ENCODE measurements at regions not wholly inside any gene's neighbourhood (a gene's known extent, or its start where the extent isn't known, plus 50 kb on each side); places are given as distances from the start of the nearest gene placed in this dataset.
"Not testable (repeated sequence)": the region's sequence is repeated elsewhere in the genome, so short reads cannot be mapped to it uniquely, and the experiment has no call there.

GRCh38 chr6:169975286-169975685 lies 223.9 kb downstream of the ERMARD start:
- H3K27me3 ChIP-seq (ENCODE audit: control insufficient read depth in 3 of 3, insufficient read depth in 3 of 3, low read length in 3 of 3): no peaks in the 10 kb centered on the region
- 73 to 85% (median 84%) methylated on average over 14 of the region's 14 CpGs for WGBS, 3 donors
- H3K36me3 ChIP-seq (ENCODE audit: control insufficient read depth in 3 of 3, insufficient read depth in 2 of 3, low read depth in 1 of 3, low read length in 3 of 3): no peaks in the 10 kb centered on the region
- FAIRE-seq: no peak
- no peaks in the 10 kb centered on the region for H3K4me1 ChIP-seq (ENCODE audit: control insufficient read depth in 3 of 3, insufficient read depth in 2 of 3, low read depth in 1 of 3, low read length in 2 of 3)
- H3K4me3 ChIP-seq (ENCODE audit: low read depth in 1 of 3, low read length in 3 of 3): no peak overlapping the region
- no peaks in the 10 kb centered on the region for H3K9me3 ChIP-seq (ENCODE audit: control insufficient read depth in 2 of 2, insufficient read depth in 1 of 2, low read depth in 1 of 2, low read length in 1 of 2)
- DNase-seq: no peak
- no peak overlapping the region for H3K27ac ChIP-seq (ENCODE audit: low read depth in 1 of 3, low read length in 2 of 3)

GRCh38 chr6:169974663-169975062 lies 223.2 kb downstream of the ERMARD start:
- Histone ChIP-seq H3K4me3 (ENCODE audit: low read depth in 1 of 3, low read length in 3 of 3) (no peak overlapping the region), H3K9me3 (ENCODE audit: control insufficient read depth in 2 of 2, insufficient read depth in 1 of 2, low read depth in 1 of 2, low read length in 1 of 2) (no peaks in the 10 kb centered on the region), H3K36me3 (ENCODE audit: control insufficient read depth in 3 of 3, insufficient read depth in 2 of 3, low read depth in 1 of 3, low read length in 3 of 3) (no peaks in the 10 kb centered on the region), H3K4me1 (ENCODE audit: control insufficient read depth in 3 of 3, insufficient read depth in 2 of 3, low read depth in 1 of 3, low read length in 2 of 3) (no peaks in the 10 kb centered on the region), H3K27ac (ENCODE audit: low read depth in 1 of 3, low read length in 2 of 3) (no peak overlapping the region), H3K27me3 (ENCODE audit: control insufficient read depth in 3 of 3, insufficient read depth in 3 of 3, low read length in 3 of 3) (no peaks in the 10 kb centered on the region)
- WGBS, 3 donors: 78 to 82% (median 78%) methylated on average over 8 of the region's 8 CpGs
- FAIRE-seq: no peak
- DNase-seq: no peak

DNA sequence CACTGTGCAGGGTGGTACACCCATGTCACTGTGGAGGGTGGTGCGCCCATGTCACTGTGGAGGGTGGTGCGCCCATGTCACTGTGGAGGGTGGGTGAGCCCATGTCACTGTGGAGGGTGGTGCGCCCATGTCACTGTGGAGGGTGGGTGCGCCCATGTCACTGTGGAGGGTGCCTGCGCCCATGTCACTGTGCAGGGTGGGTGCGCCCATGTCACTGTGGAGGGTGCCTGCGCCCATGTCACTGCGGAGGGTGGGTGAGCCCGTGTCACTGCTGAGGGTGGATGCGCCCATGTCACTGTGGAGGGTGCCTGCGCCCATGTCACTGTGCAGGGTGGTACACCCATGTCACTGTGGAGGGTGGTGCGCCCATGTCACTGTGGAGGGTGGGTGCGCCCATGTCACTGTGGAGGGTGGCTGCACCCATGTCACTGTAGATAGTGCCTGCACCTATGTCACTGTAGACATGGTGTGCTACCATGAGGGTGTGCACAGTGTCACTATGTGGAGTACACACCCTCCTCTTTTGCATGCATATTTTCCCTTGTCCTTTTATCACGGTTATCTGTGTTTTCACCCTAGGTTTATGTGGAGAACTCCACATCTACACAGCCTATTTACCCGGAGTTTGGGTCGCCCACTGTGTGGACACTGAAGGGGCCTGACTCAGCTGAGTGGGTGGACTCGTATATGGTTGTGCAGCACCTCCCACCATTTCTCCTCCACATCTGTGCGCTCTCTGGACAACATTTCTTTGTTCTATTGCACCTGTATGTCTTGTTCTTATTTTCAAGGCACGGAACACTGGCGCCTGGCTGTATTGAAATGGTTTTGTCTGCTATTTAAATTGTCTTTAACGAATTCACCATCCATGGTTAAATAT lies 222.4 kb downstream of the ERMARD start:
- H3K4me1 ChIP-seq (ENCODE audit: control insufficient read depth in 3 of 3, insufficient read depth in 2 of 3, low read depth in 1 of 3, low read length in 2 of 3); H3K27ac ChIP-seq (ENCODE audit: low read depth in 1 of 3, low read length in 2 of 3); FAIRE-seq; H3K9me3 ChIP-seq (ENCODE audit: control insufficient read depth in 2 of 2, insufficient read depth in 1 of 2, low read depth in 1 of 2, low read length in 1 of 2); H3K4me3 ChIP-seq (ENCODE audit: low read depth in 1 of 3, low read length in 3 of 3); H3K27me3 ChIP-seq (ENCODE audit: control insufficient read depth in 3 of 3, insufficient read depth in 3 of 3, low read length in 3 of 3); H3K36me3 ChIP-seq (ENCODE audit: control insufficient read depth in 3 of 3, insufficient read depth in 2 of 3, low read depth in 1 of 3, low read length in 3 of 3); DNase-seq: not testable (repeated sequence)
- 76 to 83% (median 81%) methylated on average over 20 to 21 of the region's 21 CpGs for WGBS, 3 donors

DNA sequence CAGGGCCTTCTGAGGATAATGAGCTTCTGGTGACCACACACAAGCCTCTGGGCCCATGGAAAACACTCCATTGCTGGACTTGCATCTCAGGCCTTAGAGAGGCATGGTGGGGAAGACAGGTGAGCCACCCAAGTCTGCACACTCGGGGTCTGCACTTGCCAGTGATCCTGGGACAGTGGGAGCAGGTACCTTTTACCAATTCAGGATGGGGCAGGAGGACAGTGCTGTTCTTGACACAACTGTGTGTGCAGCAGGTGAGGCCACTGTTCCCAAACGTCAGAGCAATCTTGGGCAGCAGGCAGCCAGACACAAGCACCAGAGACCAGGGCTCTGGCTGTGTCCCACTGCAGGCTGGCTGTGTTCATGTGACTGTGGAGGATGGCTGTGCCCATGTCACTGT lies 221.3 kb downstream of the ERMARD start:
- FAIRE-seq (no peak), DNase-seq (no peak)
- Histone ChIP-seq H3K9me3 (ENCODE audit: control insufficient read depth in 2 of 2, insufficient read depth in 1 of 2, low read depth in 1 of 2, low read length in 1 of 2) (peaks cover 0 to 3% of the 10 kb centered on the region in 2 donors), H3K27me3 (ENCODE audit: control insufficient read depth in 3 of 3, insufficient read depth in 3 of 3, low read length in 3 of 3) (no peaks in the 10 kb centered on the region), H3K27ac (ENCODE audit: low read depth in 1 of 3, low read length in 2 of 3) (no peak overlapping the region), H3K36me3 (ENCODE audit: control insufficient read depth in 3 of 3, insufficient read depth in 2 of 3, low read depth in 1 of 3, low read length in 3 of 3) (no peaks in the 10 kb centered on the region), H3K4me1 (ENCODE audit: control insufficient read depth in 3 of 3, insufficient read depth in 2 of 3, low read depth in 1 of 3, low read length in 2 of 3) (no peaks in the 10 kb centered on the region), H3K4me3 (ENCODE audit: low read depth in 1 of 3, low read length in 3 of 3) (no peak overlapping the region)
- WGBS, 3 donors: 46 to 66% (median 60%) methylated on average over 2 of the region's 2 CpGs

- Histone ChIP-seq H3K4me3 (ENCODE audit: low read depth in 1 of 3, low read length in 3 of 3) (no peak overlapping the region), H3K27ac (ENCODE audit: low read depth in 1 of 3, low read length in 2 of 3) (no peak overlapping the region), H3K4me1 (ENCODE audit: control insufficient read depth in 3 of 3, insufficient read depth in 2 of 3, low read depth in 1 of 3, low read length in 2 of 3) (no peaks in the 10 kb centered on the region), H3K27me3 (ENCODE audit: control insufficient read depth in 3 of 3, insufficient read depth in 3 of 3, low read length in 3 of 3) (no peaks in the 10 kb centered on the region), H3K9me3 (ENCODE audit: control insufficient read depth in 2 of 2, insufficient read depth in 1 of 2, low read depth in 1 of 2, low read length in 1 of 2) (peaks cover 0 to 3% of the 10 kb centered on the region in 2 donors), H3K36me3 (ENCODE audit: control insufficient read depth in 3 of 3, insufficient read depth in 2 of 3, low read depth in 1 of 3, low read length in 3 of 3) (no peaks in the 10 kb centered on the region)
- no peak for FAIRE-seq
- WGBS, 3 donors: 87 to 88% (median 88%) methylated on average over 15 of the region's 15 CpGs
- no peak for DNase-seq
Measured at GRCh38 chr6:169972101-169972651, 220.8 kb downstream of the ERMARD start.

DNA sequence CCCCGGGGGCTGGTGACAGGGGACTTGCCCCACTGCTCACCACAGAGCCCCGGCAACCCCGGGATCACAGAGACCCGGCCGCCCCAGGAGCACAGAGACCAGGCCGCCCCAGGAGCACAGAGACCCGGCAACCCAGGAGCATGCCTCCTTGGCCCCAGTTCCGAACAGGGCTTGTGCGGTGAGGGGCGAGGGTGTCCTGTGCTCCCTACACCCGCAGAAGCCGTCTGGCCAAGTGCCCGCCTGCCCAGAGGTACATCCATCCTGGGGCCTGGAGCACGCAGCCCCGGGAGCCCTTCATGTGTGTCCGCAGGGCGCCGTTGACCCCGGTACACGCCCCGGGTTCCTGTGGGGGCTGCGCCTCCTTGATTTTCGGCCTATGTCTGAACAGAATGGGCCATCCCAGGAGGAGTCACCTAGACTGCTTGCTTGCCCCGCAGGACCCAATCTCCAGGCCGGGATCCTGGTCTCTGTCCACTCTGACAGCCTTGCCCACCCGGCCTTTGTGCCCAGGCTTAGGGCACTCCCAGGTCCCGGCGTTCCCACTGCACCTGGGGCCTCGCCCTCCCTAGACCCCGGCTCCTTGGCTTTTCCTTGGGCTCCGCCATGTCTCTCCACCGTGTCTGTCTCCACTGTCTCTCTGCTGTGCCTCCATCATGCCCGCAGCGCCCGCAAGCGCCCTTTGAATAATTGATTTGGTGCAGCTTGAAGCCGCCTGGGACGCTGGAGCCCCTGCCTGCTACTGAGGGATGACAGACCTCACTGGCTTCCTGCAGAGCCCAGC lies 219.8 kb downstream of the ERMARD start:
- no peaks in the 10 kb centered on the region for H3K27me3 ChIP-seq (ENCODE audit: control insufficient read depth in 3 of 3, insufficient read depth in 3 of 3, low read length in 3 of 3)
- H3K4me1 ChIP-seq (ENCODE audit: control insufficient read depth in 3 of 3, insufficient read depth in 2 of 3, low read depth in 1 of 3, low read length in 2 of 3): no peaks in the 10 kb centered on the region
- peaks cover 0 to 6% of the 10 kb centered on the region in 2 donors for H3K9me3 ChIP-seq (ENCODE audit: control insufficient read depth in 2 of 2, insufficient read depth in 1 of 2, low read depth in 1 of 2, low read length in 1 of 2)
- DNase-seq (no peak), FAIRE-seq (no peak)
- H3K27ac ChIP-seq (ENCODE audit: low read depth in 1 of 3, low read length in 2 of 3): no peak overlapping the region
- no peak overlapping the region for H3K4me3 ChIP-seq (ENCODE audit: low read depth in 1 of 3, low read length in 3 of 3)
- WGBS, 3 donors: 84 to 91% (median 85%) methylated on average over 37 to 38 of the region's 38 CpGs
- H3K36me3 ChIP-seq (ENCODE audit: control insufficient read depth in 3 of 3, insufficient read depth in 2 of 3, low read depth in 1 of 3, low read length in 3 of 3): no peaks in the 10 kb centered on the region

DNA sequence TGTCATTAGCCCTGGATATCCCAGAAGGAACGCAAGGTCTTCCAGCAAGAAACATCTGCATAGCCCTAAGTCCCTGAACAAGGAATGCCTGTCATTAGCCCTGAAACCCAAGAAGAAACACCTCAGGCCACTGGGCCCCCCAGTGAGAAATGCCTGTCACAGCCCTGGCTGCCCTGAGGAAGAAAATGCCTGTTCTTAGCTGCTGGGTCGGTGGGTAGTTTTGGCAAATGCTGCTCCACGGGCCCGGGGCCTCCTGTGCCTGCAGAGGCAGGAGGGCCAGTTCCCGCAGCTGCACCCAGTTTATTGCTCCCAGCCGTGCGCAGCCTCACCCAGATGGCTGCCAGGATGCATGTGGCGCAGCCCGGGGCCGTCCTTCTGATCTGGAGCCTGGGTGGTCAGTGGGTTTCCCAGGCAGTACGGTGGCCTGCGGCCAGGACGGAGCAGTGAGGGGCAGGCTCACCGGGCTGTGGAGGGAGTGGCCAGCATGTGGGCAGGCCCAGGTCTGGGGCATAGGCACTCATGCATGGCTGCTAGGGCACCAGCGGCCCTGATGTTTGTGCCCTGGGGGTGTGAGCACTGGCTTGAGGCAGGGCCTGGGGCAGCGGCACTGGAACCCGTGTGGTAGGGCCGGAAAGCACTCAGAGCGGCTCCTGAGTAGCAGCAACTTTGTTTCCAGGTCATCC lies 219.0 kb downstream of the ERMARD start:
- no peaks in the 10 kb centered on the region for H3K4me1 ChIP-seq (ENCODE audit: control insufficient read depth in 3 of 3, insufficient read depth in 2 of 3, low read depth in 1 of 3, low read length in 2 of 3)
- FAIRE-seq (no peak), DNase-seq (no peak)
- 53 to 86% (median 53%) methylated on average over 18 to 19 of the region's 19 CpGs for WGBS, 3 donors
- no peaks in the 10 kb centered on the region for H3K27me3 ChIP-seq (ENCODE audit: control insufficient read depth in 3 of 3, insufficient read depth in 3 of 3, low read length in 3 of 3)
- H3K36me3 ChIP-seq (ENCODE audit: control insufficient read depth in 3 of 3, insufficient read depth in 2 of 3, low read depth in 1 of 3, low read length in 3 of 3): no peaks in the 10 kb centered on the region
- H3K9me3 ChIP-seq (ENCODE audit: control insufficient read depth in 2 of 2, insufficient read depth in 1 of 2, low read depth in 1 of 2, low read length in 1 of 2): peaks cover 0 to 7% of the 10 kb centered on the region in 2 donors
- H3K4me3 ChIP-seq (ENCODE audit: low read depth in 1 of 3, low read length in 3 of 3): no peak overlapping the region
- H3K27ac ChIP-seq (ENCODE audit: low read depth in 1 of 3, low read length in 2 of 3): no peak overlapping the region

All from small intestine (tissue), 7 donors.